HPDE6-E6E7 (cell line): ENCODE measurements at regions not wholly inside any gene's neighbourhood (a gene's known extent, or its start where the extent isn't known, plus 50 kb on each side); places are given as distances from the start of the nearest gene placed in this dataset.

Source experiments
- DNase-seq: peaks from one replicate; pipeline ENCODE4 v3.0.0; 2011; ENCODE audit warnings: missing footprints; ENCODE audit errors: extremely low spot score

GRCh38 chr1:209427811-209428210 is 155.7 kb upstream of the CAMK1G start:
- no peak for DNase-seq

GRCh38 chr1:209428241-209428921 is 155.1 kb upstream of the CAMK1G start:
- peak; percentile 88 for DNase-seq

- no peak for DNase-seq
Observed at GRCh38 chr1:209429611-209430010, 153.9 kb upstream of the CAMK1G start.

- no peak for DNase-seq
Observed at GRCh38 chr1:209430107-209430506, 153.4 kb upstream of the CAMK1G start.

- no peak for DNase-seq
Observed at GRCh38 chr1:209430821-209431259, 152.7 kb upstream of the CAMK1G start.

GRCh38 chr1:209431402-209431801 is 152.1 kb upstream of the CAMK1G start:
- no peak for DNase-seq

- no peak for DNase-seq
Observed at GRCh38 chr1:209431813-209432442, 151.6 kb upstream of the CAMK1G start.

- DNase-seq, result no peak
Observed at GRCh38 chr1:209432443-209432825, 151.1 kb upstream of the CAMK1G start.

GRCh38 chr1:209433649-209434031 is 149.9 kb upstream of the CAMK1G start:
- DNase-seq, result peak; percentile 66

- DNase-seq, result no peak
Observed at GRCh38 chr1:209434066-209434465, 149.4 kb upstream of the CAMK1G start.

- no peak for DNase-seq
Observed at GRCh38 chr1:209434631-209435217, 148.8 kb upstream of the CAMK1G start.

GRCh38 chr1:209435654-209436566 is 147.6 kb upstream of the CAMK1G start:
- DNase-seq, result peak; percentile 93

- DNase-seq, result no peak
Observed at GRCh38 chr1:209439828-209440227, 143.7 kb upstream of the CAMK1G start.

- DNase-seq, result no peak
Observed at GRCh38 chr1:209443361-209443931, 140.1 kb upstream of the CAMK1G start.

GRCh38 chr1:209443975-209444651 is 139.4 kb upstream of the CAMK1G start:
- DNase-seq, result no peak

- no peak for DNase-seq
Observed at GRCh38 chr1:209444961-209445360, 138.6 kb upstream of the CAMK1G start.

GRCh38 chr1:209445576-209445975 is 137.9 kb upstream of the CAMK1G start:
- no peak for DNase-seq

- no peak for DNase-seq
Observed at GRCh38 chr1:209446356-209446755, 137.2 kb upstream of the CAMK1G start.

GRCh38 chr1:209454340-209454994 is 129.0 kb upstream of the CAMK1G start:
- DNase-seq, result no peak

GRCh38 chr1:209455145-209455544 is 128.4 kb upstream of the CAMK1G start:
- no peak for DNase-seq
